ENCODE measurements at regions not wholly inside any gene's neighbourhood (a gene's known extent, or its start where the extent isn't known, plus 50 kb on each side); places are given as distances from the start of the nearest gene placed in this dataset.

GRCh38 chr6:40753048-40753447, 165.9 kb upstream of the LRFN2 start:
- TF ChIP-seq POLR2AphosphoS5 (IDR thresholded peaks at IDR 0.05; ENCODE audit: low read depth, low read length), result no peak
- TF ChIP-seq, protein P1, sequence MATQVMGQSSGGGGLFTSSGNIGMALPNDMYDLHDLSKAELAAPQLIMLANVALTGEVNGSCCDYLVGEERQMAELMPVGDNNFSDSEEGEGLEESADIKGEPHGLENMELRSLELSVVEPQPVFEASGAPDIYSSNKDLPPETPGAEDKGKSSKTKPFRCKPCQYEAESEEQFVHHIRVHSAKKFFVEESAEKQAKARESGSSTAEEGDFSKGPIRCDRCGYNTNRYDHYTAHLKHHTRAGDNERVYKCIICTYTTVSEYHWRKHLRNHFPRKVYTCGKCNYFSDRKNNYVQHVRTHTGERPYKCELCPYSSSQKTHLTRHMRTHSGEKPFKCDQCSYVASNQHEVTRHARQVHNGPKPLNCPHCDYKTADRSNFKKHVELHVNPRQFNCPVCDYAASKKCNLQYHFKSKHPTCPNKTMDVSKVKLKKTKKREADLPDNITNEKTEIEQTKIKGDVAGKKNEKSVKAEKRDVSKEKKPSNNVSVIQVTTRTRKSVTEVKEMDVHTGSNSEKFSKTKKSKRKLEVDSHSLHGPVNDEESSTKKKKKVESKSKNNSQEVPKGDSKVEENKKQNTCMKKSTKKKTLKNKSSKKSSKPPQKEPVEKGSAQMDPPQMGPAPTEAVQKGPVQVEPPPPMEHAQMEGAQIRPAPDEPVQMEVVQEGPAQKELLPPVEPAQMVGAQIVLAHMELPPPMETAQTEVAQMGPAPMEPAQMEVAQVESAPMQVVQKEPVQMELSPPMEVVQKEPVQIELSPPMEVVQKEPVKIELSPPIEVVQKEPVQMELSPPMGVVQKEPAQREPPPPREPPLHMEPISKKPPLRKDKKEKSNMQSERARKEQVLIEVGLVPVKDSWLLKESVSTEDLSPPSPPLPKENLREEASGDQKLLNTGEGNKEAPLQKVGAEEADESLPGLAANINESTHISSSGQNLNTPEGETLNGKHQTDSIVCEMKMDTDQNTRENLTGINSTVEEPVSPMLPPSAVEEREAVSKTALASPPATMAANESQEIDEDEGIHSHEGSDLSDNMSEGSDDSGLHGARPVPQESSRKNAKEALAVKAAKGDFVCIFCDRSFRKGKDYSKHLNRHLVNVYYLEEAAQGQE (IDR thresholded peaks at IDR 0.05; ENCODE audit: insufficient read depth in 1 of 2, low read depth in 2 of 2, low read length in 2 of 2), result no peak

All from PFSK-1 (cell line).